H9 (cell line): ENCODE measurements at regions not wholly inside any gene's neighbourhood (a gene's known extent, or its start where the extent isn't known, plus 50 kb on each side); places are given as distances from the start of the nearest gene placed in this dataset.

Experiments used
- DNase-seq: peaks from one replicate; pipeline ENCODE4 v3.0.0-alpha.2; 2017
- H2AFZ ChIP-seq: one replicate; pipeline ENCODE4 v1.6.1; 2013; ENCODE audit warnings: mild to moderate bottlenecking, low read length, control low read depth, moderate library complexity
- H2AK5ac ChIP-seq: 2 replicates; pipeline ENCODE4 v1.6.1; 2013; ENCODE audit warnings: low read length, control low read depth, mixed read lengths; ENCODE audit not compliant: insufficient read length
- H2BK120ac ChIP-seq: one replicate; pipeline ENCODE4 v1.6.1; 2013; ENCODE audit warnings: low read depth, mild to moderate bottlenecking, low read length, control low read depth, inconsistent platforms; ENCODE audit not compliant: poor library complexity, severe bottlenecking
- H2BK12ac ChIP-seq: 2 replicates; pipeline ENCODE4 v1.6.1; 2013; ENCODE audit warnings: low read length, control low read depth, mixed read lengths, low read depth; ENCODE audit not compliant: insufficient read length
- H2BK15ac ChIP-seq: 2 replicates; pipeline ENCODE4 v1.6.1; 2013; ENCODE audit warnings: low read depth, low read length, control low read depth
- H2BK20ac ChIP-seq: one replicate; pipeline ENCODE4 v1.6.1; 2013; ENCODE audit warnings: low read depth, mild to moderate bottlenecking, low read length, control low read depth, inconsistent platforms; ENCODE audit not compliant: poor library complexity, severe bottlenecking
- H2BK5ac ChIP-seq: 2 replicates; pipeline ENCODE4 v1.6.1; 2013; ENCODE audit warnings: low read length, control low read depth, mixed read lengths; ENCODE audit not compliant: insufficient read length
- H3K14ac ChIP-seq: 2 replicates; pipeline ENCODE4 v1.6.1; 2013; ENCODE audit warnings: low read length, control low read depth; ENCODE audit not compliant: insufficient read depth
- H3K18ac ChIP-seq: 2 replicates; pipeline ENCODE4 v1.6.1; 2013; ENCODE audit warnings: low read depth, mild to moderate bottlenecking, mixed read lengths, low read length, control low read depth; ENCODE audit not compliant: insufficient read length
- H3K23ac ChIP-seq: 2 replicates; pipeline ENCODE4 v1.6.1; 2013; ENCODE audit warnings: low read length, control low read depth, mixed read lengths, low read depth; ENCODE audit not compliant: insufficient read length
- H3K23me2 ChIP-seq: 2 replicates; pipeline ENCODE4 v1.6.1; 2013; ENCODE audit warnings: low read depth, mild to moderate bottlenecking, mixed read lengths, low read length, control low read depth; ENCODE audit not compliant: insufficient read length, poor library complexity, severe bottlenecking
- H3K27ac ChIP-seq: 2 replicates; pipeline ENCODE4 v1.5.1; 2013; ENCODE audit warnings: low read length, control low read depth, mixed read lengths, low read depth; ENCODE audit not compliant: insufficient read length
- H3K27me3 ChIP-seq: 2 replicates; pipeline ENCODE4 v1.6.1; 2013; ENCODE audit warnings: low read length, control low read depth, inconsistent platforms; ENCODE audit not compliant: insufficient read depth
- H3K4ac ChIP-seq: 2 replicates; pipeline ENCODE4 v1.6.1; 2013; ENCODE audit warnings: low read depth, mild to moderate bottlenecking, control low read depth, inconsistent platforms, low read length, moderate library complexity
- H3K4me1 ChIP-seq: 2 replicates; pipeline ENCODE4 v1.6.1; 2013; ENCODE audit warnings: low read length, control low read depth, inconsistent platforms; ENCODE audit not compliant: insufficient read depth
- H3K4me2 ChIP-seq: 2 replicates; pipeline ENCODE4 v1.6.1; 2013; ENCODE audit warnings: low read length, control low read depth, mixed read lengths; ENCODE audit not compliant: insufficient read length, insufficient read depth
- H3K56ac ChIP-seq: 2 replicates; pipeline ENCODE4 v1.6.1; 2013; ENCODE audit warnings: low read depth, mild to moderate bottlenecking, mixed read lengths, low read length, control low read depth; ENCODE audit not compliant: insufficient read length
- H3K79me1 ChIP-seq: 2 replicates; pipeline ENCODE4 v1.6.1; 2013; ENCODE audit warnings: low read depth, mild to moderate bottlenecking, moderate library complexity, low read length, control low read depth, inconsistent platforms; ENCODE audit not compliant: insufficient read depth, poor library complexity, severe bottlenecking
- H3K79me2 ChIP-seq: 2 replicates; pipeline ENCODE4 v1.6.1; 2013; ENCODE audit warnings: low read length, control low read depth, inconsistent platforms; ENCODE audit not compliant: insufficient read depth
- H3K9ac ChIP-seq: 2 replicates; pipeline ENCODE4 v1.6.1; 2013; ENCODE audit warnings: low read length, control low read depth, mixed read lengths; ENCODE audit not compliant: insufficient read length; ENCODE audit errors: extremely low read depth
- H3K9me3 ChIP-seq: one replicate; pipeline ENCODE4 v1.6.1; 2013; ENCODE audit warnings: low read depth, low read length, inconsistent platforms; ENCODE audit not compliant: control insufficient read depth
- H3T11ph ChIP-seq: one replicate; pipeline ENCODE4 v1.6.1; 2013; ENCODE audit warnings: mild to moderate bottlenecking, low read length, control low read depth, inconsistent platforms
- H4K20me1 ChIP-seq: one replicate; pipeline ENCODE4 v1.6.1; 2013; ENCODE audit not compliant: control insufficient read depth, insufficient read length, insufficient read depth
- H4K5ac ChIP-seq: 2 replicates; pipeline ENCODE4 v1.6.1; 2013; ENCODE audit warnings: low read depth, mild to moderate bottlenecking, mixed read lengths, low read length, control low read depth; ENCODE audit not compliant: insufficient read length
- H4K8ac ChIP-seq: replicated peaks from 2 replicates; pipeline ENCODE4 v1.6.1; 2013; ENCODE audit warnings: low read length, control low read depth, mixed read lengths, low read depth; ENCODE audit not compliant: insufficient read length
- H4K91ac ChIP-seq: 2 replicates; pipeline ENCODE4 v1.6.1; 2013; ENCODE audit warnings: low read depth, mild to moderate bottlenecking, moderate library complexity, mixed read lengths, low read length, control low read depth; ENCODE audit not compliant: insufficient read length
- H3K27ac Mint-ChIP-seq, 3 experiments: 2 replicates in 2 of 3; 3 replicates in 1 of 3; pipeline ENCODE4 v1.8.0; 2020 to 2021; ENCODE audit warnings: mixed read lengths in 3 of 3, mild to moderate bottlenecking in 1 of 3, moderate library complexity in 1 of 3
- H3K27me3 Mint-ChIP-seq: 2 replicates; pipeline ENCODE4 v1.8.0; 2021; ENCODE audit warnings: low read depth, mild to moderate bottlenecking, moderate library complexity, mixed read lengths
- H3K36me3 Mint-ChIP-seq, 3 experiments: 2 replicates in 2 of 3; 3 replicates in 1 of 3; pipeline ENCODE4 v1.8.0; 2020 to 2021; ENCODE audit warnings: low read depth in 3 of 3, mixed read lengths in 3 of 3; ENCODE audit not compliant: insufficient read depth in 1 of 3
- H3K4me1 Mint-ChIP-seq, 2 experiments: 2 replicates each; pipeline ENCODE4 v1.8.0; 2020; ENCODE audit warnings: mixed read lengths in 2 of 2
- H3K4me3 Mint-ChIP-seq, 2 experiments: 2 replicates in 1 of 2; 3 replicates in 1 of 2; pipeline ENCODE4 v1.8.0; 2020 to 2021; ENCODE audit warnings: mild to moderate bottlenecking in 2 of 2, mixed read lengths in 2 of 2, moderate library complexity in 1 of 2
- H3K9me3 Mint-ChIP-seq, 2 experiments: 2 replicates in 1 of 2; 3 replicates in 1 of 2; pipeline ENCODE4 v1.8.0; 2020; ENCODE audit warnings: mild to moderate bottlenecking in 2 of 2, mixed read lengths in 2 of 2, moderate library complexity in 1 of 2
- WGBS: extraction: QIAGEN DNeasy Blood & Tissue Kit; methylation state at CpG from one replicate; pipeline ENCODE4 v1.1.7; 2013; ENCODE audit warnings: missing lambda C conversion rate, low lambda C conversion rate, mixed read lengths; ENCODE audit not compliant: insufficient read length; ENCODE audit errors: extremely low coverage; 5-methylcytosine and 5-hydroxymethylcytosine counted together
- TF ChIP-seq, protein P1 (sequence below): fragments of 200-600 bp; sonication (generic); conservative IDR thresholded peaks from 3 replicates; pipeline ENCODE4 v1.8.0; 2021; ENCODE audit warnings: antibody characterized with exemption, mild to moderate bottlenecking

DNA sequence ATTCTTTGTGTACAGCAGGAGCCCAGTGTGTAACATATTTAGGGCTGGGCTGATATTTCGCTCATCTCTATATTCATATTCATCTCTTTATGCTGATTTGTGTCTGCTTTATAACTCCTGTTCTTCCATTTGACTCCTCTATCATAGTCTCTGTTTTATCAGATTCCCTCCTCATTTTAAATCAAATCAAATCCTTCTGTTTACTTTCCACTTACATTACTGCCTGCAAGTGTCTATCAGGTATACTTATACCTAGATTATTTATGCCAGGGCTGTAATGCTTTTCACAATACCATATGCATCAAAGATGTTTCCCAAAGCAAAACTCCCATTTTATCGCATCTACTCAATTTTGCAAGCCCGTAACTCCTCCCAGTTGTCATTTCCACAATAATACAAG lies 990.7 kb downstream of the SORCS1 start:
- no peak overlapping the region for H3K14ac ChIP-seq
- no peak overlapping the region for H2AK5ac ChIP-seq
- H3K56ac ChIP-seq, result no peak overlapping the region
- H4K20me1 ChIP-seq, result no peaks in the 10 kb centered on the region
- H3K18ac ChIP-seq, result no peak overlapping the region
- no peaks in the 10 kb centered on the region for H3K79me2 ChIP-seq
- TF ChIP-seq, protein P1, sequence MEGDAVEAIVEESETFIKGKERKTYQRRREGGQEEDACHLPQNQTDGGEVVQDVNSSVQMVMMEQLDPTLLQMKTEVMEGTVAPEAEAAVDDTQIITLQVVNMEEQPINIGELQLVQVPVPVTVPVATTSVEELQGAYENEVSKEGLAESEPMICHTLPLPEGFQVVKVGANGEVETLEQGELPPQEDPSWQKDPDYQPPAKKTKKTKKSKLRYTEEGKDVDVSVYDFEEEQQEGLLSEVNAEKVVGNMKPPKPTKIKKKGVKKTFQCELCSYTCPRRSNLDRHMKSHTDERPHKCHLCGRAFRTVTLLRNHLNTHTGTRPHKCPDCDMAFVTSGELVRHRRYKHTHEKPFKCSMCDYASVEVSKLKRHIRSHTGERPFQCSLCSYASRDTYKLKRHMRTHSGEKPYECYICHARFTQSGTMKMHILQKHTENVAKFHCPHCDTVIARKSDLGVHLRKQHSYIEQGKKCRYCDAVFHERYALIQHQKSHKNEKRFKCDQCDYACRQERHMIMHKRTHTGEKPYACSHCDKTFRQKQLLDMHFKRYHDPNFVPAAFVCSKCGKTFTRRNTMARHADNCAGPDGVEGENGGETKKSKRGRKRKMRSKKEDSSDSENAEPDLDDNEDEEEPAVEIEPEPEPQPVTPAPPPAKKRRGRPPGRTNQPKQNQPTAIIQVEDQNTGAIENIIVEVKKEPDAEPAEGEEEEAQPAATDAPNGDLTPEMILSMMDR, result no peak
- H2AFZ ChIP-seq, result no peak overlapping the region
- H3K4me2 ChIP-seq, result no peak overlapping the region
- H3K4me1 ChIP-seq, result no peaks in the 10 kb centered on the region
- H4K91ac ChIP-seq, result no peak overlapping the region
- H3K9me3 ChIP-seq, result no peaks in the 10 kb centered on the region
- no peaks in the 10 kb centered on the region for H3K4me1 Mint-ChIP-seq
- no peaks in the 10 kb centered on the region for H3K79me1 ChIP-seq
- H2BK12ac ChIP-seq, result no peak overlapping the region
- H3T11ph ChIP-seq, result no peak overlapping the region
- H3K27ac Mint-ChIP-seq, result no peak overlapping the region; a peak in 1 of 7 replicates
- H3K27me3 Mint-ChIP-seq, result no peaks in the 10 kb centered on the region
- no peak overlapping the region for H2BK5ac ChIP-seq
- H3K27ac ChIP-seq, result no peak overlapping the region
- no peak overlapping the region for H2BK20ac ChIP-seq
- no peak overlapping the region for H4K8ac ChIP-seq
- H3K27me3 ChIP-seq, result no peaks in the 10 kb centered on the region
- no peak overlapping the region for H2BK15ac ChIP-seq
- H2BK120ac ChIP-seq, result no peak overlapping the region
- no peak overlapping the region for H3K23ac ChIP-seq
- no peak overlapping the region for H4K5ac ChIP-seq
- H3K9ac ChIP-seq, result no peak overlapping the region
- H3K4ac ChIP-seq, result no peak overlapping the region
- WGBS, result no CpG with 5 or more reads among the region's 3 CpGs
- no peak for DNase-seq
- no peak overlapping the region for H3K4me3 Mint-ChIP-seq
- H3K36me3 Mint-ChIP-seq, result no peaks in the 10 kb centered on the region
- no peaks in the 10 kb centered on the region for H3K9me3 Mint-ChIP-seq
- H3K23me2 ChIP-seq, result no peaks in the 10 kb centered on the region
